Glutamatergic neuron (in vitro differentiated cells): ENCODE measurements at regions not wholly inside any gene's neighbourhood (a gene's known extent, or its start where the extent isn't known, plus 50 kb on each side); places are given as distances from the start of the nearest gene placed in this dataset.

ENCODE experiments used
- DNase-seq: peaks from one replicate; pipeline ENCODE4 v3.0.0; 2022
- H3K27ac Mint-ChIP-seq: one replicate; pipeline ENCODE4 v1.8.0; 2020; ENCODE audit warnings: mild to moderate bottlenecking, mixed read lengths, inconsistent platforms; ENCODE audit not compliant: unreplicated experiment
- H3K27me3 Mint-ChIP-seq: one replicate; pipeline ENCODE4 v1.8.0; 2020; ENCODE audit warnings: mild to moderate bottlenecking, moderate library complexity, mixed read lengths, inconsistent platforms; ENCODE audit not compliant: unreplicated experiment
- H3K36me3 Mint-ChIP-seq: one replicate; pipeline ENCODE4 v1.8.0; 2020; ENCODE audit warnings: mild to moderate bottlenecking, mixed read lengths, inconsistent platforms; ENCODE audit not compliant: unreplicated experiment
- H3K4me1 Mint-ChIP-seq: one replicate; pipeline ENCODE4 v1.8.0; 2020; ENCODE audit warnings: mild to moderate bottlenecking, low read depth, mixed read lengths, inconsistent platforms; ENCODE audit not compliant: unreplicated experiment
- H3K4me3 Mint-ChIP-seq: one replicate; pipeline ENCODE4 v1.8.0; 2020; ENCODE audit warnings: mild to moderate bottlenecking, mixed read lengths, inconsistent platforms; ENCODE audit not compliant: unreplicated experiment
- H3K9me3 Mint-ChIP-seq: one replicate; pipeline ENCODE4 v1.8.0; 2020; ENCODE audit warnings: mild to moderate bottlenecking, moderate library complexity, mixed read lengths, inconsistent platforms; ENCODE audit not compliant: unreplicated experiment
- TF ChIP-seq, protein P1 (sequence below): fragments of 200-600 bp; sonication (generic); IDR thresholded peaks from one replicate; pipeline ENCODE4 v1.5.0; 2021; ENCODE audit not compliant: partially characterized antibody, unreplicated experiment

DNA sequence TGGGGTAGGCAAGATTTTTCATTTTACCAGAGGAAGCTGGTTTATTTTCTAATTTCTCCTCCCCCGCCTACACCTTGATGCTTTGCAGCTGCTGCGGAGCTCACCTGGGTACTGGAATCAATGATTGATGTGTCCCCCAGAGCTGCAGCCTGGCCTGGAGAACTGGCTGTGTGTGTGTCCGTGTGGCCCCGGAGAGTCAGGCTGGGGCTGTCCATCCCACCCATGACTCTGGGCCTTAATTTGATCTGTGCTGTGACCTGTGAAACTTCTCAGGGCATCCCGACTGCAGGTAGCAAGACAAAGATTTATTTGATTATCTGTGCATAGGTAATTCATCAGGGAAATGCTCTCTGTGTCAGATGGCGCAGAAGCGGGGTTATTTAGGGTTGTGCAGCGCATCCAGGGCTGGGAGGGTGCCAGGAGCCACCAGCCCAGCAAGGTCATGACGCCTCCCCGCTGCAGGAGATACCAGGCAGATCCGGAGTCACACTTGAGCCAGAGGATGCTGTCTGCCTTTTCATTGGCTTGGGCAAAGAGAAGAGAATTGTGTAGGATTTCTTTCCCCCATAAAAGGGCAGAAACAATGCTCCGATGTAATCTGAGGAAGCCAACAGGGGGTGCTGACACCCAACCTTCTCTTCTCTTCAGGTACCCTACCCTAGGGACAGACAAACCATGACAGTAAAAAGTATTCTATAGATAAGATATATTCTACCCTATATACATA is 346.6 kb downstream of the TSHZ3 start:
- Mint-ChIP-seq H3K27ac (no peak overlapping the region), H3K27me3 (peaks cover 9% of the 10 kb centered on the region)

GRCh38 chr19:31001991-31002390 is 347.2 kb downstream of the TSHZ3 start:
- Mint-ChIP-seq H3K9me3 (peaks cover 2% of the 10 kb centered on the region), H3K27me3 (peaks cover 9% of the 10 kb centered on the region), H3K4me3 (no peak overlapping the region), H3K36me3 (no peaks in the 10 kb centered on the region), H3K27ac (no peak overlapping the region), H3K4me1 (peaks cover 15% of the 10 kb centered on the region)
- TF ChIP-seq, protein P1, sequence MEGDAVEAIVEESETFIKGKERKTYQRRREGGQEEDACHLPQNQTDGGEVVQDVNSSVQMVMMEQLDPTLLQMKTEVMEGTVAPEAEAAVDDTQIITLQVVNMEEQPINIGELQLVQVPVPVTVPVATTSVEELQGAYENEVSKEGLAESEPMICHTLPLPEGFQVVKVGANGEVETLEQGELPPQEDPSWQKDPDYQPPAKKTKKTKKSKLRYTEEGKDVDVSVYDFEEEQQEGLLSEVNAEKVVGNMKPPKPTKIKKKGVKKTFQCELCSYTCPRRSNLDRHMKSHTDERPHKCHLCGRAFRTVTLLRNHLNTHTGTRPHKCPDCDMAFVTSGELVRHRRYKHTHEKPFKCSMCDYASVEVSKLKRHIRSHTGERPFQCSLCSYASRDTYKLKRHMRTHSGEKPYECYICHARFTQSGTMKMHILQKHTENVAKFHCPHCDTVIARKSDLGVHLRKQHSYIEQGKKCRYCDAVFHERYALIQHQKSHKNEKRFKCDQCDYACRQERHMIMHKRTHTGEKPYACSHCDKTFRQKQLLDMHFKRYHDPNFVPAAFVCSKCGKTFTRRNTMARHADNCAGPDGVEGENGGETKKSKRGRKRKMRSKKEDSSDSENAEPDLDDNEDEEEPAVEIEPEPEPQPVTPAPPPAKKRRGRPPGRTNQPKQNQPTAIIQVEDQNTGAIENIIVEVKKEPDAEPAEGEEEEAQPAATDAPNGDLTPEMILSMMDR, result no peak
- no peak for DNase-seq

More for the DNA sequence above, 346.6 kb downstream of the TSHZ3 start:
- TF ChIP-seq, protein P1, result no peak
- DNase-seq, result no peak
- Mint-ChIP-seq H3K4me1 (peaks cover 15% of the 10 kb centered on the region), H3K4me3 (no peak overlapping the region), H3K36me3 (no peaks in the 10 kb centered on the region), H3K9me3 (peaks cover 2% of the 10 kb centered on the region)

GRCh38 chr19:31000913-31001312 is 348.3 kb downstream of the TSHZ3 start:
- Mint-ChIP-seq H3K27me3 (peaks cover 7% of the 10 kb centered on the region), H3K4me1 (peaks cover 15% of the 10 kb centered on the region), H3K9me3 (peaks cover 2% of the 10 kb centered on the region), H3K4me3 (no peak overlapping the region), H3K36me3 (no peaks in the 10 kb centered on the region), H3K27ac (no peak overlapping the region)
- no peak for DNase-seq
- TF ChIP-seq, protein P1, result no peak

DNA sequence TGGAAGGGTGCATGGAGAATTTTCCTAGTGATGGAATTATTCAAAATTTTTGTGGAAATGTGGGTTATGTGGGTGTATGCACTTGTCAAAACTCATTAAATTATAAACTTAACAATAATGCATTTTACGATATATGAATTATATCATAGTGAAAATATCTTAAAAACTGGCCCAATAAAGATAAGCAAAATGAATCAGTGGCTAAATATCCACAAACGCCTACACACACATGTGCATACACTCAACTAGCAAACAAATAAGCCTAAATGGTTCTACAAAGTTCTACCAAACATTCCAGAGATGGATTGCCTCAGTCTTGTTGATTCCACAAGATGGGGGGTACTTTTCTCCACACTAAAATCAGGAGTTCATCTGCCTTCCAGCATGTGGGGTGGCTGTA is 349.5 kb downstream of the TSHZ3 start:
- Mint-ChIP-seq H3K36me3 (no peaks in the 10 kb centered on the region), H3K4me1 (peaks cover 15% of the 10 kb centered on the region), H3K4me3 (no peak overlapping the region), H3K27me3 (peaks cover 7% of the 10 kb centered on the region), H3K27ac (no peak overlapping the region), H3K9me3 (peaks cover 2% of the 10 kb centered on the region)
- no peak for DNase-seq
- TF ChIP-seq, protein P1, result no peak

- no peak overlapping the region for H3K4me3 Mint-ChIP-seq
- DNase-seq, result no peak
Observed at GRCh38 chr19:30997222-30997621, 352.0 kb downstream of the TSHZ3 start.

More at GRCh38 chr19:30997222-30997621, 352.0 kb downstream of the TSHZ3 start:
- H3K9me3 Mint-ChIP-seq, result peaks cover 2% of the 10 kb centered on the region
- H3K27me3 Mint-ChIP-seq, result peaks cover 3% of the 10 kb centered on the region
- TF ChIP-seq, protein P1, result no peak
- no peaks in the 10 kb centered on the region for H3K36me3 Mint-ChIP-seq
- no peak overlapping the region for H3K27ac Mint-ChIP-seq
- peaks cover 15% of the 10 kb centered on the region for H3K4me1 Mint-ChIP-seq
